HG03095 (cell line): ENCODE measurements at regions not wholly inside any gene's neighbourhood (a gene's known extent, or its start where the extent isn't known, plus 50 kb on each side); places are given as distances from the start of the nearest gene placed in this dataset.
"Not testable (repeated sequence)": the region's sequence is repeated elsewhere in the genome, so short reads cannot be mapped to it uniquely, and the experiment has no call there.

Experiments
- ATAC-seq: cut with Tn5 transposase; IDR thresholded peaks from one replicate; pipeline ENCODE4 v1.9.1; 2021; ENCODE audit warnings: moderate library complexity; ENCODE audit not compliant: unreplicated experiment

- no peak for ATAC-seq
Measured at GRCh38 chr2:14750433-14750832, 117.9 kb downstream of the LRATD1 start.

GRCh38 chr2:14751581-14751980, 119.1 kb downstream of the LRATD1 start:
- no peak for ATAC-seq

GRCh38 chr2:14752295-14752694, 119.8 kb downstream of the LRATD1 start:
- ATAC-seq = no peak

GRCh38 chr2:14756122-14756541, 123.6 kb downstream of the LRATD1 start:
- ATAC-seq = no peak

GRCh38 chr2:14756981-14757657, 124.6 kb downstream of the LRATD1 start:
- ATAC-seq = no peak

GRCh38 chr2:14759082-14759481, 126.6 kb downstream of the LRATD1 start:
- ATAC-seq = no peak

- ATAC-seq = no peak
Measured at GRCh38 chr2:14760169-14760568, 127.7 kb downstream of the LRATD1 start.

GRCh38 chr2:14761118-14761517, 128.6 kb downstream of the LRATD1 start:
- ATAC-seq = no peak

GRCh38 chr2:14773696-14774095, 141.2 kb downstream of the LRATD1 start:
- no peak for ATAC-seq

- no peak for ATAC-seq
Measured at GRCh38 chr2:14774436-14774968, 142.0 kb downstream of the LRATD1 start.

GRCh38 chr2:14776216-14776615, 143.7 kb downstream of the LRATD1 start:
- ATAC-seq = no peak

GRCh38 chr2:14778015-14778414, 145.5 kb downstream of the LRATD1 start:
- ATAC-seq = no peak

- ATAC-seq = no peak
Measured at GRCh38 chr2:14779252-14779651, 146.7 kb downstream of the LRATD1 start.

GRCh38 chr2:14781142-14781541, 148.6 kb downstream of the LRATD1 start:
- ATAC-seq = no peak

- not testable (repeated sequence) for ATAC-seq
Measured at GRCh38 chr2:14788814-14789213, 156.3 kb downstream of the LRATD1 start.

GRCh38 chr2:14790041-14790640, 157.6 kb downstream of the LRATD1 start:
- no peak for ATAC-seq

GRCh38 chr2:14803994-14804393, 171.5 kb downstream of the LRATD1 start:
- ATAC-seq = no peak

GRCh38 chr2:14804902-14805301, 172.4 kb downstream of the LRATD1 start:
- no peak for ATAC-seq

GRCh38 chr2:14806613-14807012, 174.1 kb downstream of the LRATD1 start:
- no peak for ATAC-seq

- no peak for ATAC-seq
Measured at GRCh38 chr2:14815201-14815600, 182.7 kb downstream of the LRATD1 start.

GRCh38 chr2:14816069-14817060, 183.8 kb downstream of the LRATD1 start:
- ATAC-seq = no peak
